ENCODE measurements at regions not wholly inside any gene's neighbourhood (a gene's known extent, or its start where the extent isn't known, plus 50 kb on each side); places are given as distances from the start of the nearest gene placed in this dataset.
"Not testable (repeated sequence)": the region's sequence is repeated elsewhere in the genome, so short reads cannot be mapped to it uniquely, and the experiment has no call there.

- DNase-seq: no peak
- no peak overlapping the region for H3K27ac ChIP-seq
- H3K36me3 ChIP-seq: no peaks in the 10 kb centered on the region
- TF ChIP-seq CTCF (IDR thresholded peaks at IDR 0.05) (no peak), POLR2A (IDR thresholded peaks at IDR 0.05) (no peak), POLR2AphosphoS5 (IDR thresholded peaks at IDR 0.05) (no peak), EP300 (IDR thresholded peaks at IDR 0.05) (no peak)
- H3K4me1 ChIP-seq: no peaks in the 10 kb centered on the region
- peaks cover 0 to 15% (median 12%) of the 10 kb centered on the region in 4 donors for H3K9me3 ChIP-seq
- H3K27me3 ChIP-seq: no peaks in the 10 kb centered on the region
- 82 to 91% (median 85%) methylated on average over 4 of the region's 4 CpGs for WGBS, 5 donors
- no peak overlapping the region for H3K4me3 ChIP-seq
- intact Hi-C loops (cut with DNase I; ENCODE audit: low total_unique reads): no loop called here
Measured at GRCh38 chr17:30677550-30678249, 146.8 kb downstream of the CRLF3 start.

- H3K27me3 ChIP-seq; H3K27ac ChIP-seq; H3K4me3 ChIP-seq; H3K4me1 ChIP-seq; H3K36me3 ChIP-seq; intact Hi-C loops (cut with DNase I; ENCODE audit: low total_unique reads); DNase-seq: not testable (repeated sequence)
- H3K9me3 ChIP-seq: peaks cover 0 to 15% (median 12%) of the 10 kb centered on the region in 4 donors
- 84 to 92% (median 88%) methylated on average over 2 to 3 of the region's 3 CpGs for WGBS, 5 donors
Measured at GRCh38 chr17:30675777-30676492, 148.6 kb downstream of the CRLF3 start.

DNA sequence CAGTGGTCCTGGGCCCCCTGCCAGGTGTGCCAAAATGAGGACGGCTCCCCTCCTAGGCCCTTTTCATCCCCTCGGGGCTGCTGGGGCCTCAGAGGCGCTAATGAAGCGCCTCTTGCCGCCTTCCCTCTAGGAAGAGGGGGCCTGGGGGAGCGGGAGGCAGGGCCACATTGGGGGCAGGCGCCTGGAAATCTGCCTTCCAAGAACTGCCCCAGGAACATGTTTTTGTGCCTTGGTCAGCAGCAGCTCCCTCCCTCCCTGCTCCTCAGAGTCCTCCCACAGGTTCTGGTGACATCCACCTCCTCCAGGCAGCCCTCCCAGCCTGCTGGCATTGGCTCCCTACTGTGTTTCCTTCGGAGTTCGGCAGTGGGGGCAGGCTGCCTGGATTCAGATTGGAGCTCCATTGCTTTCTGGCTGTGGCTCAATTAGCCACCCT, 155.3 kb downstream of the CRLF3 start:
- DNase-seq; intact Hi-C loops (cut with DNase I; ENCODE audit: low total_unique reads); H3K27me3 ChIP-seq; H3K4me3 ChIP-seq; H3K9me3 ChIP-seq; H3K36me3 ChIP-seq: not testable (repeated sequence)
- Histone ChIP-seq H3K4me1 (peaks cover 0 to 11% (median 4%) of the 10 kb centered on the region in 4 donors), H3K27ac (peak overlapping the region in 1 of 5 donors; percentile 4)
- WGBS, 5 donors: 47 to 62% (median 50%) methylated on average over 3 to 9 of the region's 9 CpGs

- Histone ChIP-seq H3K27ac (peak overlapping the region in 1 of 5 donors; percentile 4), H3K4me1 (peaks cover 0 to 11% (median 4%) of the 10 kb centered on the region in 4 donors), H3K4me3 (peak overlapping the region; percentile 45 to 56 (median 52))
- H3K36me3 ChIP-seq; intact Hi-C loops (cut with DNase I; ENCODE audit: low total_unique reads); H3K9me3 ChIP-seq; H3K27me3 ChIP-seq: not testable (repeated sequence)
- DNase-seq: peak in 1 of 2 donors; percentile 29
- 3 to 26% (median 11%) methylated on average over 8 to 13 of the region's 31 CpGs for WGBS, 5 donors
Measured at GRCh38 chr17:30668360-30669181, 155.9 kb downstream of the CRLF3 start.

GRCh38 chr17:30667657-30668359, 156.7 kb downstream of the CRLF3 start:
- peak; percentile 27 to 93 for DNase-seq
- Histone ChIP-seq H3K4me1 (peaks cover 0 to 11% (median 4%) of the 10 kb centered on the region in 4 donors), H3K4me3 (peak overlapping the region; percentile 45 to 56 (median 52))
- H3K27ac ChIP-seq; H3K27me3 ChIP-seq; H3K36me3 ChIP-seq; intact Hi-C loops (cut with DNase I; ENCODE audit: low total_unique reads); H3K9me3 ChIP-seq: not testable (repeated sequence)
- WGBS, 5 donors: 0 to 4% (median 1%) methylated on average over 9 to 28 of the region's 37 CpGs

DNA sequence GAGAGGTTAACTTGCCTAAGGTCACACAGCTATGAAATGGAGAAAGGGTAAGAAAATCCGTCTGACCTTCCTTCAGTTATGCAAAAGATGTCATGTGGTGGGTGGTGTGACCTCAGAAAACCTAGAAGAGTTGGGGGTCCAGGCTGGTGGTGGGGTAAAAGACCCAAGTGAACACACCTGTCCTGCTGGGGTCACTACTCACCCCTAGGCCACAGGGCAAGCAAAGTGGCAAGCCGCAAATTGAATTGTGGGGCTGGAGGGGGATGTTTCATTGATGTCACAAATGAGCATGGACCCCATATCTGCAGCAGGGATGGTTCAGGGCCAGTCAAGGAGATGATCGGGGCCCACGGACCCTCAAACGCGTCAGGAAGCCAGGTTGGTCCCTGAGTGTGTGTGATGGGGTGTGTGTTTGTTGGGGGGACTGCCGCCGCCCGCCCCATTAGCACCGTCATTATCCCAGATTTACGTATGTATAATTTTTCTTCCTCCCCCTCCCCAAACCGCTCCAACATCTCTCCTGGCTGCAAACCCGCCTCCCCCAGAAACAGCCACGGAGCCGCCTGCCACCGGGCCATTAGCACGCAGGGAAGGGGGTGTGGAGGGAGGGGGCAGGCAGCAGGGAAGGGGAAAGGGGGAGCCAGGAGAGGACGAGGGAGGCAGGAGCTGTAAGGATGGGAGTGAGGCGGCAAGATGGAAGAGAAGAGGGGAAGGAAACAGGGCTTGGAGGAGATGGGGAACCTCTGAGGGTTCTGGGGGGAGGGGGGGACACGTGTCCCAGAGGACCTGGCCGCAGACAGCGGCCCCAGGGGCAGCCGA, 157.4 kb downstream of the CRLF3 start:
- 38 to 48% (median 42%) methylated on average over 13 to 21 of the region's 23 CpGs for WGBS, 5 donors
- Histone ChIP-seq H3K4me3 (peak overlapping the region; percentile 45 to 56 (median 52)), H3K4me1 (peaks cover 0 to 11% (median 4%) of the 10 kb centered on the region in 4 donors)
- H3K27me3 ChIP-seq; H3K9me3 ChIP-seq; intact Hi-C loops (cut with DNase I; ENCODE audit: low total_unique reads); H3K36me3 ChIP-seq; H3K27ac ChIP-seq: not testable (repeated sequence)
- peak in 1 of 2 donors; percentile 29 for DNase-seq

DNA sequence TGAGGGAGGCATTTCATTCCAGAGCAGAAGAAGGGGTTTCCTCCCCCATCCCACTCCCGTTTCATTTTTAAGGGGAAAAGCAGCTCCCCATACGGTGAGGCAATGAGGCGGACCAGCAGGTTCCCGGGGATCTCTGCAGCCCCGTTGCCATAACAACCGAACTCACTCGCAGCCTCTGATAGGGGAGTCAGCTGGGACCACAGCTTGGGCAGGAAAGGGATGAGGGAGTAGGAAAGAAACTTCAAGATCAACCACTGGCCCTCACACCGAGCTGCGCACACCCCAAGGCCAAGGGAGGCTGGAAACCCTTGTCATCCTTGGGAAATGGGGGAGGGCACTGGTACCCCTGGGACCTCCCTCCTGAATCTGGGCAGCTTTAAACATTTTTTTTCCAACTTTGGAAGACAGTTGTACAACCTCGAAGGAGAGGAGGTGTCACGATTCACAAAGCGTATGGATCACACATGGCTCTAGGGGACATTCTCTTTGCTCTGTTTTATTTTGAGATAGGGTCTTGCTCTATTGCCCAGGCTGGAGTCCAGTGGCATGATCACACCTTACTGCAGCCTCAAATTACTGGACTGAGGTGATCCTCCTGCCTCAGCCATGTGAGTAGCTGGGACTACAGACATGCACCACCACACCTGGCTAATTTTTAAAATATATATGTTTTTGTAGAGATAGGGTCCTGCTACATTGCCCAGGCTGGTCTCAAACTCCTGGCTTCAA, 160.6 kb downstream of the CRLF3 start:
- H3K27me3 ChIP-seq; H3K27ac ChIP-seq; H3K4me3 ChIP-seq; intact Hi-C loops (cut with DNase I; ENCODE audit: low total_unique reads); H3K9me3 ChIP-seq; H3K36me3 ChIP-seq: not testable (repeated sequence)
- H3K4me1 ChIP-seq: peaks cover 0 to 11% (median 4%) of the 10 kb centered on the region in 4 donors
- peak in 1 of 2 donors; percentile 56 for DNase-seq
- 22 to 32% (median 26%) methylated on average over 10 to 12 of the region's 12 CpGs for WGBS, 5 donors

DNA sequence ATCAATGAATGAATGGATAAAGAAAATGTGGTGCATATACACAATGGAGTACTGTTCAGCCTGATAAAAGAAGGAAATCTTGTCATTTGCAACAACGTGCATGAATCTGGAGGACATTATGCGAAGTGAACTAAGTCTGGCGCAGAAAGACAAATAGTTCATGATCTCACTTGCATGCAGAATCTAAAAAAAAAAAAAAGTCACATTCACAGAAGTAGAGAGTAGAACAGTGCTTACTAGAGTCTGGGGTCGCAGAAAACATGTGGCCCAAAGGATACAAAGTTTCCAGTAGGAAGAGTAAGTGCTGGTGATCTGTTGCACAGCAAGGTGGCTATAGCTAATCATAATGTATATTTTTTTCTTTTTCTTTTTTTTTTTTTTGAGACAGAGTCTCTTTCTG, 167.3 kb downstream of the CRLF3 start:
- not testable (repeated sequence) for H3K9me3 ChIP-seq

More for the DNA sequence above, 167.3 kb downstream of the CRLF3 start:
- DNase-seq; H3K36me3 ChIP-seq; intact Hi-C loops (cut with DNase I; ENCODE audit: low total_unique reads); H3K27ac ChIP-seq; H3K27me3 ChIP-seq; H3K4me1 ChIP-seq; H3K4me3 ChIP-seq: not testable (repeated sequence)
- WGBS, 5 donors: 60 to 95% (median 88%) methylated on average over 1 to 4 of the region's 4 CpGs

Measured in stomach (tissue), 8 donors.